ENCODE measurements at regions not wholly inside any gene's neighbourhood (a gene's known extent, or its start where the extent isn't known, plus 50 kb on each side); places are given as distances from the start of the nearest gene placed in this dataset.

- DNase-seq (ENCODE audit: low spot score): no peak
- no peak for ATAC-seq
- intact Hi-C loops (cut with DNase I): no loop called here
These were observed 317.9 kb upstream of the AJAP1 start for GRCh38 chr1:4336507-4336906.

- DNase-seq (ENCODE audit: low spot score): no peak
- intact Hi-C loops (cut with DNase I): no loop called here
- ATAC-seq: no peak
These were observed 313.0 kb upstream of the AJAP1 start for GRCh38 chr1:4341421-4341820.

DNA sequence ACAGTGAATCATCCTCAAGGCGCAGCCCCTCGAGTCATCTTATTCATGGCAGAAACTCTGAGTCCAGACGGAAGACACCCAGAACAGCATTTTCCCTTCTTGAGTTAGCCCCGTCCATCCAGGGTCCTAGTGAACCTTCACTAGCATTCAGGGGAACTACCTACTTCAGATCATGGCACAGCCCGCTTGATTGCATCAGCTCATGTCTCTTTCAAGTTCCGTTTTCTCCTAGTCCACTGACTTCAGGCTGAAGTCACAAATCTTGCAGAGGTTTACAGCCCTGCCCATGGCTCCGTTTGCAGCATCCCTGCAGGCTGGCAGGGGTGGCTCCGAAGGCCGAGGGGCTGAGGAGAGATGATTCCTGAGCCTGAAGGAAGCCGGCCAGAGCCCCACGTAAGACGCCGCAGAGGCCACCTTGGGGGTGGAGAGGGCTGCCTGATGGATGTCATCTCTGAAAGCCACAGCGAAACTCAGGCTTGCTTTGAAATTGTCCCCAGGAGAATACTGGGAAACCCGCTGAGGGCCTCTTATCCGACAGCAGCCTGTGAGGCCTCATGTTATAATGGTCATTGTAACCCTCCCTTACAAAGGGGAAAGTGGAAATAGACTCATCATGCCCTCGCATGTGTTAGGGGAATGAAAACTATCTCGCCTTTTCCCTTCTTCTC is 310.2 kb upstream of the AJAP1 start:
- DNase-seq (ENCODE audit: low spot score) (no peak), ATAC-seq (no peak)
- intact Hi-C loops (cut with DNase I): no loop called here

GRCh38 chr1:4345094-4345493 is 309.3 kb upstream of the AJAP1 start:
- no peak for DNase-seq (ENCODE audit: low spot score)
- intact Hi-C loops (cut with DNase I): no loop called here
- ATAC-seq: no peak

- no peak for DNase-seq (ENCODE audit: low spot score)
- intact Hi-C loops (cut with DNase I): no loop called here
- ATAC-seq: no peak
These were observed 308.3 kb upstream of the AJAP1 start for GRCh38 chr1:4346131-4346530.

- intact Hi-C loops (cut with DNase I): no loop called here
- ATAC-seq (no peak), DNase-seq (ENCODE audit: low spot score) (no peak)
These were observed 303.0 kb upstream of the AJAP1 start for GRCh38 chr1:4351453-4351852.

DNA sequence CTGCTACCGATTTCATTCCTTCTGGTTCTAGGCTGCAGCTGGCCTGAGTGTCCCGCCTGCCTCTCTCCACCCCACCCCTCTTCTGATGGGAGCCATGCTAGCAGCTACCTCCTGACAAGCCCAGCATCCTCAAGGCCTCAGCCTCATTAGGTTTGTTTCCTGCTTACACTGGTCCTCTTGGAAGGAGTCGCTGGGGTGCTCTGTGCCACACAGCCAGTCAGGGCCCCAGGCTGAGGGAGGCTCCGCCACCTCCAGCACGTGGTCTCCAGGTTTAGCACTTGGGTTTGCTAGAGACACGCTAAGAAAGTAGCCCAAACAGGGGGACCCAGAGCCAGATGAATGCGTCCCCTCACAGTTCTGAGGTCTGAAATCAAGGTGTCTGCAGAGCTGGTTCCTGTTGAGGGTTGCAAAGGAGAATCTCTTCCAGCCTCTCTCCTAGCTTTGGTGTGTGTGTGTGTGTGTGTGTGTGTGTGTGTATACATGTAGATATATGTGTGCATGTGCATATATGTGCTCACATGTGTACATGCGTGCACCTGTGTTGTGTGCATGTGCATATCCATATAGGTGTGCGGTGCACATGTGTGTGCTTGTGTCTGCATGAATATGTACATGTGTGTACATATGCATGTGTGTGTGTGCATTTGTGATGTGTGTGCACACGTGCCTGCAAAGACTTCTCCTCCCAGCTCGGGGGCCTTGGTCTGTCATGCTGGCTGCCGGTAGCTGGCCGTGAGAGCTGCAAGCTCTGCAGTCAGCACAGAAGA is 301.1 kb upstream of the AJAP1 start:
- DNase-seq (ENCODE audit: low spot score) (no peak), ATAC-seq (no peak)

GRCh38 chr1:4355839-4356238 is 298.6 kb upstream of the AJAP1 start:
- ATAC-seq (no peak), DNase-seq (ENCODE audit: low spot score) (no peak)
- intact Hi-C loops (cut with DNase I): no loop called here

More for the DNA sequence above, 301.1 kb upstream of the AJAP1 start:
- intact Hi-C loops (cut with DNase I): no loop called here

DNA sequence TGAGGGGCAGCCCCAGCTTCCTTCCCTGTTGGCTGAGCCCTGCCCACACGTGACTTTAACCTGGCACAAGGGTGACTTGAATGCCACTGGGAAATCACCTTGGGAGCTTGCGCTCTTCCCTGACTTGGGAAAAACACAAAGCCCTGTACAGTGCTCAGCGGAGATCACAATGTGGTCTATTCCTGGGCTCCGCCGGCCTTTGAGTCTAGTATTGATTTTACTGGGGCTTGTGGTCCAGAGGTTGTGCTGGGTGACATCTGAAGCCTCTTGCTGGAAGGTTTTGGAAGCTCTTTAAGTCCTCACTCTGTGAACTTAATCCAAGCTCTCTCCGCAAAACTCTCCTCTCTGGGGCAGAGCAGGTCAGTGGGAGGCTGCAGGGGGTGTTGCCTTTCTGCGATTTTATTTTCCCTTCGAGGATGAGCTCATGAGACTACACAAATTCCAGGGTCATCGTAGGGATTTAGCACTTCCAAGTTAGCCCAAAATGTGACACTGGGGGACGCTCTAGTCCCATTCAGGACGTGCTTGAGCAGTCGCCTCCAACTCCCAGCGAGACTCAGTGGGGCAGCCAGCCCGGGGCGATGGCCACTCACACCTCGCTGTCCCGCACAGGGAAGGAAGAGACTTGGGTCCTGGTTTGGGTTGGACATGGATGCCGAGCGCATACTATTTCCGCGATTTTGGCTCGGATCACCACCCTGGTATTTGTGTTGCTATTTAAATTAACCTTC is 291.9 kb upstream of the AJAP1 start:
- ATAC-seq (no peak), DNase-seq (ENCODE audit: low spot score) (no peak)
- intact Hi-C loops (cut with DNase I): no loop called here

GRCh38 chr1:4366091-4366490 is 288.3 kb upstream of the AJAP1 start:
- intact Hi-C loops (cut with DNase I): no loop called here
- no peak for DNase-seq (ENCODE audit: low spot score)
- ATAC-seq: no peak

GRCh38 chr1:4367230-4367777 is 287.1 kb upstream of the AJAP1 start:
- no peak for ATAC-seq
- intact Hi-C loops (cut with DNase I): no loop called here
- DNase-seq (ENCODE audit: low spot score): no peak

- DNase-seq (ENCODE audit: low spot score) (no peak), ATAC-seq (no peak)
- intact Hi-C loops (cut with DNase I): no loop called here
These were observed 285.1 kb upstream of the AJAP1 start for GRCh38 chr1:4369335-4369734.

DNA sequence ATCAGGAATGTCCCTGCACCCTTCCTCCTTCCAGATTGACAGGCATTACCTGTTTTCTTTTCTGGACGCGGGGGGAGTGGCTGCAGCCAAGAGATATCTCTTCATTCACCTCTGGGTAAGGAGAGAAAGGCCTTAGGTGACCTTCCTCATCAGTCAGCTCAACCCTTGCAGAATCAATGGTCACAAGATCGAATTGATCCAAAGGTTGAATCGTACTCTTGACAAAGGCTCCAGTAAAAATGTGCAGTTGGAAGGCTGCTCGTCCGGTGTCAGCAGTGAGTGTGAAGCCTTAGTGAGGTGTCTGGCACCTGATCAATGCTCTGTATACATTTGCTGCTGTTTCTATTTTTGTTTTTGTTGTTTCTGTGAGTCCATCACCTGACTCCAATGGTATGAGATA is 282.6 kb upstream of the AJAP1 start:
- intact Hi-C loops (cut with DNase I): no loop called here
- ATAC-seq (no peak), DNase-seq (ENCODE audit: low spot score) (no peak)

- no peak for DNase-seq (ENCODE audit: low spot score)
These were observed 278.6 kb upstream of the AJAP1 start for GRCh38 chr1:4375812-4376211.

DNA sequence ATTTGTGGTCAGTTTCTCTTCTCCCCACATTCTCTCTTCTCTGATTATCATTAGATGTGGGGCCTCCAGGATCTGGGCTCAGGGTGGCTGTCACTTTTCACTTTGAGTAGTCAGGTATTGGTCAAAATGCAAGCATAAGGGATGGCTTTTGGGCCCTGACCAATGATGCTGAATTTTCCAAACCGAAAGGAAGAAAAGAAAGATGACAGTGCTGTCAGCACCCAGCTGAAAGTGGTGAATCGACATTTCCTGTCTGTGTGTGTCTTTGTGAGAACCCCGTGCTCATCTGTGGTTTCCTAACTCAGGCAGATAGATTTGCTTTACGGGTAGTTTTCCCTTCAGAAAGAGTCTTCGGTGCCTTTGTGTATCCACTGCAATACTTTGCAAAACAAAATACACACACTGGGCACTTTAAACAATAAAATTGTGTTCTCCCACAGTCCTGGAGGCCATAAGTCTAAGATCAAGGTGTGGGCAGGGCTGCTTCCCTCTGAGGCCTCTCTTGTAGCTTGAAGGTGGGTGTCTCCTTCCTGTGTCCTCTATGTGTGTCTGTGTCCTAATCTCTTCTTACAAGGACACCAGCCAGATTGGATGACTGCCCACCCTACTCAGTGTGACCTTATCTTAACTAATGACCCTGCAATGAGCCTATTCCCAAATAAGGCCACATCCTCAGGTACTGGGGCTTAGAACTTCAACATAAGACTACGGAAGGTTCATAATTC is 274.8 kb upstream of the AJAP1 start:
- intact Hi-C loops (cut with DNase I): loop anchor here (5.0 to 10.0 kb wide), 2 partner anchors 132 to 1495 kb away; no protein-coding TSS in a partner anchor
- no peak for ATAC-seq
- DNase-seq (ENCODE audit: low spot score): no peak

More at GRCh38 chr1:4375812-4376211, 278.6 kb upstream of the AJAP1 start:
- no peak for ATAC-seq
- intact Hi-C loops (cut with DNase I): no loop called here

GRCh38 chr1:4380564-4381168 is 273.7 kb upstream of the AJAP1 start:
- intact Hi-C loops (cut with DNase I): loop anchor here (5.0 to 10.0 kb wide), 2 partner anchors 133 to 1494 kb away; no protein-coding TSS in a partner anchor
- DNase-seq (ENCODE audit: low spot score): no peak
- no peak for ATAC-seq

DNA sequence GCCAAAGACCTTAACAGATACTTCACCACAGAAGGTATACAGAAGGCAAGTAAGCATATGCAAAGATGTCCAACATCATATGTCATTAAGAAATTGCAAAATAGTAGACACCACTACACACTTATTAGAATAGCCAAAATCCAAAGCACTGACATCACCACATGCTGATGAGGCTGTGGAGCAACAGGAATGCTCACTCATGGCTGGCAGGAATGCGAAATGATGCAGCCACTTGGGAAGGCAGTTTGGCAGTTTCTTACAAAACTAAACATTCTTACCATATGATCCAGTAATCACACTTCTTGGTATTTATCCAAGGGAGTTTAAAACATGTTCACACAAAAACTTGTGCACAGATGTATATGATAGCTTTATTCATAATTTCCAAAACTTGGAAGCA is 261.2 kb upstream of the AJAP1 start:
- intact Hi-C loops (cut with DNase I): no loop called here
- no peak for ATAC-seq
- no peak for DNase-seq (ENCODE audit: low spot score)

DNA sequence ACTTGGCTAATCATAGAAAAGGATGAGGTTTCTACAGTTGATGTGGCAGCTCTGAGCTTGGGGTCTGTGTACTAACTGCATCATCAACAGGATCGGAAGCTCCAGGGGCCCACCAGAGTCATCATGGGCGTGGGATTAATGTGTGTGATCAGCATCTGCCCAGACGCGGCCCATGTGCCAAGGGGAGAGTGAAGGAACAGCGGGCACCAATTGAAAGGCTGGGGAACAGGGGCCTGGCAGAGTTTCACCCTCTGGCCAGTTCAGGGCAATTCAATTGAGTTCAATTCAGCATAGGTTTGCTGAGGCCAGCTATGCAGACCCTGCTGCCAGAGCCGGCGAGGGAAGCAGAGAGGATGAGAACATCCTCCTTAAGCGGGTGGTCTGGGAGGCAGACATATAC is 260.0 kb upstream of the AJAP1 start:
- DNase-seq (ENCODE audit: low spot score) (no peak), ATAC-seq (no peak)
- intact Hi-C loops (cut with DNase I): no loop called here

DNA sequence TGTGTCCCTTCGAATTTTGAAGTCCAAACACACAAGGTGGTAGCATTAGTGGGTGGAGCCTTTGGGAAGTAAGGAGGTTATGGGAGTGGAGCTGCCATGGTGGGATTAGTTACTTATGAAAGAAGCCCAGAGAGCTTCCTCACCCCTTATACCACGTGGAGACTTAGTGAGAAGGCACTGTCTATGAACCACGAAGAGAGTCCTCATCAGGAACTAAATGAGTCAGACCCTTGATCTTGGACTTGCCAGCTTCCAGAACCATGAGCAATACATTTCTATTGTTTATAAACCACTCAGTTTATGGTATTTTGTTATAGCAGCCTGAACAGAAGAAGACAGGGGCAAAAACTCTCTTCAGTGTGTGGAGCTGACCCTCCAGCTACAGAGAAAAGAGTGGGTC is 259.3 kb upstream of the AJAP1 start:
- intact Hi-C loops (cut with DNase I): no loop called here
- DNase-seq (ENCODE audit: low spot score): no peak
- no peak for ATAC-seq

Measured in sciatic nerve (tissue), 2 donors.